ENCODE measurements at regions not wholly inside any gene's neighbourhood (a gene's known extent, or its start where the extent isn't known, plus 50 kb on each side); places are given as distances from the start of the nearest gene placed in this dataset.

DNA sequence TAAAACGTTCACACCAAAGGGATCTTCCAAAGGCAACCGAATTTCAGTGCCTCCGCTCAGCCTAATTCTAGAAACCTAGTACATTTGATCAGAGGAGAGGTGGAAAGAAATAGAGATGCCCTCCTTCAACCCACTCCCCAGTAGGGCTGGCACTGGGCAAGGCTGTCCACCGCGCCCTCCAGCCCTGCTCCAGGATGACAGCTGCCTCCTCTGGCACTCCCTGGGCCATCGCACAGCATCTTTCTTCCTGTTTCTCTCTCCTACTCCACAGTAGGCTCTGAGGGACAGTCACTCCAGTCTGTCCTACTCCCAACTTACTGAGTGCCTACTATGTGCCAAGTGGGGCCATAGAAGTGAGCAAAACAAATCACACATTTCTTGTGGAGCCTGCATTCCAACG lies 226.2 kb downstream of the SKIDA1 start:
- TF ChIP-seq FOXP2 (optimal IDR thresholded peaks at IDR 0.05; ENCODE audit: borderline replicate concordance, extremely low read depth, extremely low read length, insufficient read depth) (no peak), SIN3A (IDR thresholded peaks at IDR 0.05; ENCODE audit: borderline replicate concordance, insufficient read depth, low read length) (no peak), TAF1 (IDR thresholded peaks at IDR 0.05; ENCODE audit: borderline replicate concordance, insufficient read depth, low read length) (no peak), POLR2AphosphoS5 (IDR thresholded peaks at IDR 0.05; ENCODE audit: low read depth, low read length) (no peak)
- TF ChIP-seq, protein P1, sequence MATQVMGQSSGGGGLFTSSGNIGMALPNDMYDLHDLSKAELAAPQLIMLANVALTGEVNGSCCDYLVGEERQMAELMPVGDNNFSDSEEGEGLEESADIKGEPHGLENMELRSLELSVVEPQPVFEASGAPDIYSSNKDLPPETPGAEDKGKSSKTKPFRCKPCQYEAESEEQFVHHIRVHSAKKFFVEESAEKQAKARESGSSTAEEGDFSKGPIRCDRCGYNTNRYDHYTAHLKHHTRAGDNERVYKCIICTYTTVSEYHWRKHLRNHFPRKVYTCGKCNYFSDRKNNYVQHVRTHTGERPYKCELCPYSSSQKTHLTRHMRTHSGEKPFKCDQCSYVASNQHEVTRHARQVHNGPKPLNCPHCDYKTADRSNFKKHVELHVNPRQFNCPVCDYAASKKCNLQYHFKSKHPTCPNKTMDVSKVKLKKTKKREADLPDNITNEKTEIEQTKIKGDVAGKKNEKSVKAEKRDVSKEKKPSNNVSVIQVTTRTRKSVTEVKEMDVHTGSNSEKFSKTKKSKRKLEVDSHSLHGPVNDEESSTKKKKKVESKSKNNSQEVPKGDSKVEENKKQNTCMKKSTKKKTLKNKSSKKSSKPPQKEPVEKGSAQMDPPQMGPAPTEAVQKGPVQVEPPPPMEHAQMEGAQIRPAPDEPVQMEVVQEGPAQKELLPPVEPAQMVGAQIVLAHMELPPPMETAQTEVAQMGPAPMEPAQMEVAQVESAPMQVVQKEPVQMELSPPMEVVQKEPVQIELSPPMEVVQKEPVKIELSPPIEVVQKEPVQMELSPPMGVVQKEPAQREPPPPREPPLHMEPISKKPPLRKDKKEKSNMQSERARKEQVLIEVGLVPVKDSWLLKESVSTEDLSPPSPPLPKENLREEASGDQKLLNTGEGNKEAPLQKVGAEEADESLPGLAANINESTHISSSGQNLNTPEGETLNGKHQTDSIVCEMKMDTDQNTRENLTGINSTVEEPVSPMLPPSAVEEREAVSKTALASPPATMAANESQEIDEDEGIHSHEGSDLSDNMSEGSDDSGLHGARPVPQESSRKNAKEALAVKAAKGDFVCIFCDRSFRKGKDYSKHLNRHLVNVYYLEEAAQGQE (IDR thresholded peaks at IDR 0.05; ENCODE audit: insufficient read depth in 1 of 2, low read depth in 2 of 2, low read length in 2 of 2), result no peak

DNA sequence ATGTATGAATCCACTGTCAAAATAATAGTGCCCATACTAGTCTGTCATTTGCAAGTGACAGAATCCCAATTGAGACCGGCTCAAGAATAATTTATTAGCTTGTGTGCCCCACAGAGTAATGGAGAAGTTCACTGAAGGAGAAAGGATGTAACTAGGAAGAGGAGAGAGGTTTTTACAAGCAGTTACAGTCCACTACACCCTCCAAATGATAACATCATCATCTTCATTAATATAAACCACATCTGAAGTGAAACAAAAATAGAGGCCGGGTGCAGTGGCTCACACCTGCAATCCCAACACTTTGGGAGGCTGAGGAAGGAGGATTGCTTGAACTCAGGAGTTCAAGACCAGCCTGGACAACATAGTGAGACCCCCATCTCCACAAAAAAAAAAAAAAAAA lies 226.8 kb downstream of the SKIDA1 start:
- TF ChIP-seq TAF1 (IDR thresholded peaks at IDR 0.05; ENCODE audit: borderline replicate concordance, insufficient read depth, low read length) (no peak), SIN3A (IDR thresholded peaks at IDR 0.05; ENCODE audit: borderline replicate concordance, insufficient read depth, low read length) (no peak), POLR2AphosphoS5 (IDR thresholded peaks at IDR 0.05; ENCODE audit: low read depth, low read length) (no peak), FOXP2 (optimal IDR thresholded peaks at IDR 0.05; ENCODE audit: borderline replicate concordance, extremely low read depth, extremely low read length, insufficient read depth) (no peak)
- TF ChIP-seq, protein P1 (IDR thresholded peaks at IDR 0.05; ENCODE audit: insufficient read depth in 1 of 2, low read depth in 2 of 2, low read length in 2 of 2), result no peak

DNA sequence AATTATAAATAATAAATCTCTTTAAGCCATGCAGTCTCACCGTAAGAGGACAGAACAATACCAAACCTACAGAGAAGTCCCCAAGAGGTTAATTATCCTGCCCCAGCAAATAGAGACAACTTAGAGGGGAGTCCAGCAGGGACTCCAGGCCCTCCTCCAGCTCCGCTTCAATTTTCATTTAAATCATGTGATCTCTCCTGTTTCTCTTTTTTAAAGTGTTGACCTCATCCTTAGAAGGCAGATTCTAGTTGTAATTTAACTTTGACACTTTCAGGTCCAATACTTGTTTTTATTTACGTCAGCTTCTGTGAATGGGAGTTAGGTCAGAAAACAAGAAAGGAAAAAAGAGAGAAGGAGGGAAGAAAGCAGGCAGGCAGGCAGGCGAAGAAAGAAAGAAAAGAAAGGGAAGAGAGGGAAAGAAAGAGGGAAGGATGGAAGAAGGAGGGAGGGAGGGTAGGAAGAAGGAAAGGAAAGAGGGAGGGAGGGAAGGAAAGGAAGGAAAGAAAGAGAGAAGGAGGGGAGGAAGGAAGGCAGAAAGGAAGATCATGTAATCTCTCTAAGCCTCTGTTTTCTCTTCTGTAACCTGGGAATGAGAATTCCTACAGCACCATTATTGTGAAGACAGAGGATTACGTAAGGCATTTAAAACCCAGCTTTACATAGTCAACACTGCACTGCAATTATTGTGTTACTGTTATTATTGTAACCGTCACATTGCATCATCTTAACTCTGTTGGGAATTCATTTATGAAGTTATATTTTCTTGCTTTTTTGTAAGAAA lies 227.7 kb downstream of the SKIDA1 start:
- TF ChIP-seq POLR2AphosphoS5 (IDR thresholded peaks at IDR 0.05; ENCODE audit: low read depth, low read length) (no peak), SIN3A (IDR thresholded peaks at IDR 0.05; ENCODE audit: borderline replicate concordance, insufficient read depth, low read length) (no peak), TAF1 (IDR thresholded peaks at IDR 0.05; ENCODE audit: borderline replicate concordance, insufficient read depth, low read length) (no peak), FOXP2 (optimal IDR thresholded peaks at IDR 0.05; ENCODE audit: borderline replicate concordance, extremely low read depth, extremely low read length, insufficient read depth) (no peak)
- TF ChIP-seq, protein P1 (IDR thresholded peaks at IDR 0.05; ENCODE audit: insufficient read depth in 1 of 2, low read depth in 2 of 2, low read length in 2 of 2), result no peak

DNA sequence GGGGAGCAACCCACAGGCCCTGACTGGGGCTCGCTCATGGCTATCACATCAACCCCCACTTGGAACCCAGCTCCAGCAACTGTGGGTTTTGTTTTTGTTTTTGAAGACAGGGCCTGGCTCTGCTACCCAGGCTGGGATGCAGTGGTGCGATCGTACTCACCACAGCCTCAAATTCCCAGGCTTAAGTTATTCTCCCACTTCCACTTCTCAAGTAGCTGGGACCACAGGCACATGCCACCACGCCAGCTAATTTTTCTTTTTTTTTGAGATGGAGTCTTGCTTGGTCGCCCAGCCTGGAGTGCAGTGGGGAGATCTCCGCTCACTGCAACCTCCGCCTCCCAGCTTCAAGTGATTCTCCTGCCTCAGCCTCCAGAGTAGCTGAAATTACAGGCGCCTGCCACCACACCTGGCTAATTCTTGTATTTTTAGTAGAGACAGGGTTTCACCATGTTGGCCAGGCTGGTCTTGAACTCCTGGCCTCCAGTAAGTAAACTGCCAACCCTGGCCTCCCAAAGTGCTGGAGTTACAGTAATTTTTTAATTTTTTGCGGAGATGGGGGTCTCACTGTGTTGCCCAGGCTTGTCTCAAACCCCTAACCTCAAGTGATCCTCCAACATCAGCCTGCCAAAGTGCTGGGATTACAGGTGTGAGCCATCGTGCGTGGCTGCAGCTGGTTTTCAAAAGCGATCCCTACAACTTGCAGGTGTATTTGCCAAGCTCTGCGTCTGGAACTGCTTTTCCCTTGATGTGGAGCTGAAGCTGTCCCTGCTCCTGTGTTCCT lies 228.7 kb downstream of the SKIDA1 start:
- TF ChIP-seq SIN3A (IDR thresholded peaks at IDR 0.05; ENCODE audit: borderline replicate concordance, insufficient read depth, low read length), result no peak
- TF ChIP-seq, protein P1 (IDR thresholded peaks at IDR 0.05; ENCODE audit: insufficient read depth in 1 of 2, low read depth in 2 of 2, low read length in 2 of 2), result no peak
- TF ChIP-seq FOXP2 (optimal IDR thresholded peaks at IDR 0.05; ENCODE audit: borderline replicate concordance, extremely low read depth, extremely low read length, insufficient read depth), result no peak
- no peak for TF ChIP-seq TAF1 (IDR thresholded peaks at IDR 0.05; ENCODE audit: borderline replicate concordance, insufficient read depth, low read length)
- no peak for TF ChIP-seq POLR2AphosphoS5 (IDR thresholded peaks at IDR 0.05; ENCODE audit: low read depth, low read length)

Data from PFSK-1 (cell line).